ENCODE measurements at regions not wholly inside any gene's neighbourhood (a gene's known extent, or its start where the extent isn't known, plus 50 kb on each side); places are given as distances from the start of the nearest gene placed in this dataset.

GRCh38 chr5:167036585-167036984 lies 1254.9 kb upstream of the WWC1 start:
- TF ChIP-seq EZH2 (IDR thresholded peaks at IDR 0.05; ENCODE audit: insufficient read depth, poor library complexity, severe bottlenecking) (no peak), EZH2phosphoT487 (IDR thresholded peaks at IDR 0.05; ENCODE audit: insufficient read depth, low read depth) (no peak)
